LNCAP (cell line): ENCODE measurements at regions not wholly inside any gene's neighbourhood (a gene's known extent, or its start where the extent isn't known, plus 50 kb on each side); places are given as distances from the start of the nearest gene placed in this dataset.

Experiments
- TF ChIP-seq, protein P1 (sequence below): fragments of 450-650 bp; IDR thresholded peaks from 2 replicates; pipeline ENCODE4 v1.5.1; 2017; ENCODE audit warnings: mild to moderate bottlenecking

DNA sequence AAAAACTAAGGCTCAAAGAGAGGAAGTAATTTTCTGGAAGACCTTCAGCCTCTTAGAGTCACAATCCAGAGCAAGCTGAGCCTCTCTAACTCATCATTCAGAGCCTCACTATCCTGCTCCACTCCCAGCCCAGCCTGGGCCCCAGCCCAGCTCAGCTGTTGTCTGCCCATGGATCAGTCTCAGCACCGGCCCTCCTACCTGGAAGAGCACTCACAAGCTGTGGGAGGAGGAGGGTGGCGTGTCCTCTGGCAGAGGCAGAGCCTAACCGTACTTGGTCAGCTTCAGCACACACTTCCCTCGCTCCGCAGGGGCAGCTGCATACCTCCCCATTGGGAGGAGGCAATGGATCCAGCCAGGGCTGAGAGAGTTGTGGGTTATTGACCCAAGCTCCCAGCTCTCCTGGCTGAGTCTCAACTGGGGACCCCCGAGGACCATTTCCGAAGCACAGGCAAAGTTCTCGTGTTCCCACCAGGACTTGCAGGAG lies 66.7 kb upstream of the GPR26 start:
- TF ChIP-seq, protein P1, sequence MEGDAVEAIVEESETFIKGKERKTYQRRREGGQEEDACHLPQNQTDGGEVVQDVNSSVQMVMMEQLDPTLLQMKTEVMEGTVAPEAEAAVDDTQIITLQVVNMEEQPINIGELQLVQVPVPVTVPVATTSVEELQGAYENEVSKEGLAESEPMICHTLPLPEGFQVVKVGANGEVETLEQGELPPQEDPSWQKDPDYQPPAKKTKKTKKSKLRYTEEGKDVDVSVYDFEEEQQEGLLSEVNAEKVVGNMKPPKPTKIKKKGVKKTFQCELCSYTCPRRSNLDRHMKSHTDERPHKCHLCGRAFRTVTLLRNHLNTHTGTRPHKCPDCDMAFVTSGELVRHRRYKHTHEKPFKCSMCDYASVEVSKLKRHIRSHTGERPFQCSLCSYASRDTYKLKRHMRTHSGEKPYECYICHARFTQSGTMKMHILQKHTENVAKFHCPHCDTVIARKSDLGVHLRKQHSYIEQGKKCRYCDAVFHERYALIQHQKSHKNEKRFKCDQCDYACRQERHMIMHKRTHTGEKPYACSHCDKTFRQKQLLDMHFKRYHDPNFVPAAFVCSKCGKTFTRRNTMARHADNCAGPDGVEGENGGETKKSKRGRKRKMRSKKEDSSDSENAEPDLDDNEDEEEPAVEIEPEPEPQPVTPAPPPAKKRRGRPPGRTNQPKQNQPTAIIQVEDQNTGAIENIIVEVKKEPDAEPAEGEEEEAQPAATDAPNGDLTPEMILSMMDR = no peak

DNA sequence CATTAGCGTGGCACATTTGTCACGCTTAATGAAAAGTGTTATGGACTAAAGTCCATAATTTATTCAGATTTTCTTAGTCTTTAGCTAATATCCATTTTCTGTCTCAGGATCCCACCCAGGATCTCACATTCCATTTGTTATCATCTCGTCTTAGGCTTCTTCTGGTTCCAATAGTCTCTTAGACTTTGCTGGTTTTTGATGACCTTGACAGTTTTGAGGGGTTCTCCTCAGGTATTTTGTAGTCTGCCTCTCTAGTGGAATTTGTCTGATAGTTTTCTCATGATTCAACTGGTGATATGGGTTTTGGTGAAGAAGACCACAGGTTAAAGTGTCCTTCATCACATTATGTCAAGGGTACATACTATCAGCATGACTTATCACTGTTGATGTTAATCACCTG lies 66.0 kb upstream of the GPR26 start:
- TF ChIP-seq, protein P1 = no peak

DNA sequence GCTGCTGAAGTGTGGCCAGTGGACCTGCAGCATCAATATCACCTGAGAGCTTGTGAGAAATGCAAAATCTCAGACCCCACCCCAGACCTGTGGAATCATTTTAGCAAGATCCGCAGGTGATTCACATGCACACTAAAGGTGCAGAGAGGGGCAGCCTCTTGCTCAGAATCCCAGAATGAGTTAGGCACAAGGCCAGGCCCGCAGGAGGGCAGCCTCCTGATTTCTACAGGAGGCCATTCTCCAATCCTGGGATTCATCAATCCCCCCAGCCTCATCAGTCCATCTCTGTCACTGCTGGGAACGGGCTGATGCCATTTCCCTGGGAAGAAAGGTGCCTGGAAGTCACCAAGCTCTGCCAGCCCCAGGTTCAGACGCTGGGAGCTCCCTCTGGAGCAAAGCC lies 63.0 kb upstream of the GPR26 start:
- TF ChIP-seq, protein P1 = no peak

DNA sequence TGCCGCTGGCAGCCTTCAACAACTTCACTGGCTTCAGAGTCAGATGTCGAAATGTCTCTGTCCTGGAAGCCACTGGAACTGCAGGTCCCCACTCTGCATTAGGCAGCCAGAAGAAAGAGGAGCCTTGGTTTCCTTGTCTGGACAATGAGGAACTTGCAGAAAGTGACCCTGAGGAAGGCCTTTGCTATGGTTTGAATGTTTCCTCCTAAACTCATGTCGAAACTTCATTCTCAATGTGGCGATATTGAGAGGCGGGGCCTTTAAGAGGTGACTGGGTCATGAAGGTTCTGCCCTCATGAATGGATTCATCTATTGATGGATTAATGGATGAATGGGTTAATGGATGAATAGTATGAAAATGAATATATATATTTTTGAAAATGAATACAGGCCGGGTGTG lies 61.6 kb upstream of the GPR26 start:
- TF ChIP-seq, protein P1 = no peak

DNA sequence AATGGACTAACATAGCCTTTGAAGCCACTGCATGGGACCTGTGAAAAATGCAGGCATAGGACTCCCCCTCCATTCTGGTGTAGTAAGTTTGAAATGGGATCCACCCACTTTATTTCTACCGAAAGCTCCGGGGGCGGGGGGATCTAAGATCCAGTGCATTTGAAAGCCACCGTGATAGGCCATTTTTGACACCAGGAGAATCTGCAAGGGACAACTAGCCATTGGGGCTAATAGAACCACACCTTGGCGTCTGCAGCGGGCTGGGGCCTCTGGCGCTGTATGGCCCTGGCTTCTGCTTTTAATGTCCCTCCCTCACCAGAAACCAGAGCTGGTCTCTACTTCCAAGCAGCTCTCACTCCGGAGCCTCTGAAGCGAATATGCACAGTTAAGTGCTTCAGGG lies 60.1 kb upstream of the GPR26 start:
- TF ChIP-seq, protein P1 = no peak

DNA sequence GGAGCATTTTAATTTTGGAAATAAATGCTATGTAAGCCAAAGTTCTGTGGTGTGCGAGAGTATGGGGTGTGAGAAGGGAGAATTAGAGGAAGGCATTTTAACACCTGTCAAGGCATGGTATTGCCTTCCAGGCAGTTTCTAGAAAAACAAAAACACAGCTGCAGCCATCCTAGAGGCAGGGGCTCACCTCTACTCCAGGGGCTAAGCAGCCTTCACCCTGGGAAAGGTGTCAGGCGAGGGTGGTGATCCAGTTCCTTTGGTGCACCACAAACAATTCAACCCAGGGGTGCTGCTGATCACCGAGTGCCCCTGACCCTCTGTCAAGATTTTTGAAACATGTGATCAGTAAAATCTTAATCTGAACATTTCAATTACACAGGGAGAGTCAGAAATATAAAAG lies 59.2 kb upstream of the GPR26 start:
- TF ChIP-seq, protein P1 = no peak

DNA sequence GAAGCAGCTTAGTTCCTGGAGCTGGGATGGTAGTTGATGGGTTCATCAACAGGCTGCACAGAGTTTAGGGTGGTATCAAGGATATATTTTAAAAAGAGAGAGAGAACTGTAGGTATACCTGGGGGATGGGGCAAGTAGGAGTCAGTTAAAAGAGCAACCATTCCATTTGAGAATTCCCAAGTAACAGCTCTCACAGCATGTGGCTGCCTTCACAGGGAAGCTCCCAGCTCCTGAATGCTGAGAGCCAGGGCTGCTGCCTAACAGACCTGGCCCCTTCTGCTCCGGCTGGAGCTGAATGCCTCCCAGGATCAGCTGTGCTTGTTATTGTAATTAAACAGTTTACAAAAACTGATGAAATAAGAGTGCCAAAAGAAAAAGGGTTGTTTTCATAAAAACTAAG lies 58.8 kb upstream of the GPR26 start:
- TF ChIP-seq, protein P1 = no peak

DNA sequence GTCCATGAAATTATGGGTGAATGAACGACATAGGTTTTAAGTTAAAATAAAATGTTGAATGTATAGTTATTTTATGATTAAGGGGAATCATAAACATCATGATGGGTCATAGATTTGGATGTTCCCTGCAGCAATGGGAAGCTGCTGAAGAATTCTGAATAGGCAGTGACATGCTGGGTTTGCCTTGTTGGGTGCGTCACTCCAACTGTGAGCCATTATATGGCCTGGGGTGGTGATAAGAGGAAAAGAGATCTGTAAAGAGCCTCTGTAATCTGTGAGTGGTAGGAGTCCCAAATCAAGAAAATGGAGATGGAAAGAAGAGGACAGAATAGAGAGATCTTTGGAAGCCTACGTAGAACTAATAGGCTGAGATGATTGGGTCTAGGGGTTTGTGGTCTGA lies 58.1 kb upstream of the GPR26 start:
- TF ChIP-seq, protein P1 = no peak
